H1 (cell line): ENCODE measurements at regions not wholly inside any gene's neighbourhood (a gene's known extent, or its start where the extent isn't known, plus 50 kb on each side); places are given as distances from the start of the nearest gene placed in this dataset.
A peak's percentile ranks its signal among the peaks of the same experiment; 100 is the strongest.

ENCODE experiments used
- CTCF ChIA-PET: fragments of 300-600 bp; sonication (Branson Sonifier 250); formaldehyde crosslinking; loops from one replicate; lab custom pipeline; 2021; ENCODE audit not compliant: partially characterized antibody; lab: Charles Lee
- POLR2A ChIA-PET: fragments of 300-600 bp; sonication (Branson Sonifier 250); formaldehyde crosslinking; loops from one replicate; lab custom pipeline; 2021; ENCODE audit warnings: inconsistent platforms; ENCODE audit not compliant: partially characterized antibody; lab: Charles Lee
- DNase-seq, 2 experiments: peaks; one replicate each; pipeline versions ENCODE4 v3.0.0 to v3.0.0-alpha.2; 2010 to 2022; ENCODE audit warnings: low spot score in 2 of 2, low read depth in 1 of 2, mixed read lengths in 1 of 2
- FAIRE-seq: peaks from 2 replicates; lab custom pipeline; 2011; peaks lifted over from hg19 to GRCh38; lab: Jason Lieb, UNC
- H2AFZ ChIP-seq: 2 replicates; pipeline ENCODE4 v1.8.1; 2012; ENCODE audit warnings: low read length, inconsistent platforms
- H2AK5ac ChIP-seq: 2 replicates; pipeline ENCODE4 v1.6.1; 2013; ENCODE audit warnings: low read depth, low read length
- H2BK120ac ChIP-seq: replicated peaks from 2 replicates; pipeline ENCODE3; 2013; ENCODE audit warnings: low read depth, low read length, inconsistent platforms
- H2BK12ac ChIP-seq: 2 replicates; pipeline ENCODE4 v1.6.1; 2013; ENCODE audit warnings: low read depth, low read length
- H2BK15ac ChIP-seq: 2 replicates; pipeline ENCODE4 v1.6.1; 2013; ENCODE audit warnings: low read length
- H2BK20ac ChIP-seq: 2 replicates; pipeline ENCODE4 v1.6.1; 2013; ENCODE audit warnings: low read length
- H2BK5ac ChIP-seq: 2 replicates; pipeline ENCODE4 v1.6.1; 2013; ENCODE audit warnings: low read depth, low read length
- H3K14ac ChIP-seq: 2 replicates; pipeline ENCODE4 v1.6.1; 2013; ENCODE audit warnings: inconsistent platforms; ENCODE audit not compliant: insufficient read length
- H3K18ac ChIP-seq: 2 replicates; pipeline ENCODE4 v1.6.1; 2013; ENCODE audit warnings: low read length; ENCODE audit errors: extremely low read depth
- H3K23ac ChIP-seq: 2 replicates; pipeline ENCODE4 v1.6.1; 2013; ENCODE audit warnings: inconsistent platforms; ENCODE audit not compliant: insufficient read length
- H3K23me2 ChIP-seq: 2 replicates; pipeline ENCODE4 v1.6.1; 2013; ENCODE audit warnings: low read depth, low read length
- H3K27ac ChIP-seq: 2 replicates; pipeline ENCODE4 v1.6.1; 2011; ENCODE audit warnings: low read depth, low read length, inconsistent platforms
- H3K27me3 ChIP-seq, 4 experiments: replicated peaks in 1 of 4; 1 replicate in 1 of 4; 2 replicates in 3 of 4; pipeline versions ENCODE4 v1.6.1 to v1.8.1; 2011 to 2013; ENCODE audit warnings: low read length in 3 of 4, mild to moderate bottlenecking in 3 of 4, inconsistent platforms in 2 of 4, mixed read lengths in 2 of 4, moderate library complexity in 1 of 4; ENCODE audit not compliant: control insufficient read depth in 3 of 4, insufficient read depth in 3 of 4; ENCODE audit errors: extremely low read depth in 1 of 4
- H3K36me3 ChIP-seq, 4 experiments: 2 replicates each; pipeline versions ENCODE4 v1.6.1 to v1.8.1; 2011 to 2013; ENCODE audit warnings: mild to moderate bottlenecking in 4 of 4, low read length in 3 of 4, moderate library complexity in 2 of 4, control low read depth in 1 of 4, inconsistent platforms in 1 of 4; ENCODE audit not compliant: insufficient read depth in 4 of 4, control insufficient read depth in 2 of 4
- H3K4ac ChIP-seq: replicated peaks from 2 replicates; pipeline ENCODE3; 2013; ENCODE audit warnings: low read length, low read depth, mixed read lengths, inconsistent platforms; ENCODE audit not compliant: insufficient read length
- H3K4me1 ChIP-seq, 4 experiments: replicated peaks in 1 of 4; 1 replicate in 1 of 4; 2 replicates in 3 of 4; pipeline versions ENCODE4 v1.6.1 to v1.8.1; 2011 to 2013; ENCODE audit warnings: low read length in 3 of 4, inconsistent platforms in 2 of 4, mixed read lengths in 1 of 4; ENCODE audit not compliant: insufficient read depth in 4 of 4, control insufficient read depth in 3 of 4
- H3K4me2 ChIP-seq, 2 experiments: 2 replicates each; pipeline versions ENCODE4 v1.6.1 to v1.8.1; 2011 to 2013; ENCODE audit warnings: low read depth in 2 of 2, low read length in 2 of 2, control low read depth in 1 of 2, inconsistent platforms in 1 of 2, mild to moderate bottlenecking in 1 of 2; ENCODE audit not compliant: insufficient read depth in 1 of 2
- H3K4me3 ChIP-seq, 4 experiments: fragments of 200-600, 300-600 bp in 1 of 4; sonication (generic), shearing (Covaris generic), sonication (Bioruptor Twin) in 1 of 4; 2 replicates each; pipeline versions ENCODE4 v1.5.1 to v1.8.1; 2011 to 2016; ENCODE audit warnings: low read length in 4 of 4, low read depth in 3 of 4, control low read depth in 2 of 4, inconsistent platforms in 2 of 4, mild to moderate bottlenecking in 2 of 4, mixed read lengths in 1 of 4, moderate library complexity in 1 of 4; ENCODE audit not compliant: insufficient read depth in 2 of 4; ENCODE audit errors: extremely low read depth in 1 of 4
- H3K56ac ChIP-seq: replicated peaks from 2 replicates; pipeline ENCODE3; 2013; ENCODE audit warnings: low read depth, mild to moderate bottlenecking, mixed read lengths, low read length, inconsistent platforms; ENCODE audit not compliant: insufficient read length
- H3K79me1 ChIP-seq: 2 replicates; pipeline ENCODE4 v1.6.1; 2013; ENCODE audit warnings: low read depth, low read length, control low read depth
- H3K79me2 ChIP-seq, 2 experiments: 2 replicates each; pipeline versions ENCODE4 v1.6.1 to v1.8.1; 2012 to 2013; ENCODE audit warnings: low read length in 2 of 2, mild to moderate bottlenecking in 2 of 2, inconsistent platforms in 1 of 2; ENCODE audit not compliant: insufficient read depth in 2 of 2, control insufficient read depth in 1 of 2
- H3K9ac ChIP-seq, 4 experiments: replicated peaks in 1 of 4; 1 replicate in 1 of 4; 2 replicates in 3 of 4; pipeline versions ENCODE4 v1.6.1 to v1.8.1; 2011 to 2013; ENCODE audit warnings: low read depth in 3 of 4, low read length in 3 of 4, control low read depth in 2 of 4, mild to moderate bottlenecking in 2 of 4, moderate library complexity in 2 of 4, inconsistent platforms in 1 of 4; ENCODE audit errors: extremely low read depth in 1 of 4
- H3K9me3 ChIP-seq, 2 experiments: 2 replicates each; pipeline versions ENCODE4 v1.6.1 to v1.8.1; 2012 to 2013; ENCODE audit warnings: mild to moderate bottlenecking in 2 of 2, moderate library complexity in 2 of 2, control low read depth in 1 of 2, inconsistent platforms in 1 of 2, low read depth in 1 of 2, low read length in 1 of 2, mixed read lengths in 1 of 2; ENCODE audit not compliant: insufficient read depth in 2 of 2
- H4K20me1 ChIP-seq, 2 experiments: replicated peaks in 1 of 2; 2 replicates each; pipeline versions ENCODE3 to v1.8.1; 2011 to 2013; ENCODE audit warnings: inconsistent platforms in 2 of 2, low read length in 2 of 2, mild to moderate bottlenecking in 1 of 2; ENCODE audit not compliant: insufficient read depth in 2 of 2, control insufficient read depth in 1 of 2
- H4K5ac ChIP-seq: 2 replicates; pipeline ENCODE4 v1.6.1; 2013; ENCODE audit warnings: low read length, low read depth, mixed read lengths, inconsistent platforms; ENCODE audit not compliant: insufficient read length
- H4K8ac ChIP-seq: 2 replicates; pipeline ENCODE4 v1.8.0; 2013; ENCODE audit warnings: mild to moderate bottlenecking, moderate library complexity, low read length, inconsistent platforms; ENCODE audit not compliant: insufficient read depth; ENCODE audit errors: extremely low read depth
- H4K91ac ChIP-seq: replicated peaks from 2 replicates; pipeline ENCODE3; 2013; ENCODE audit warnings: low read length, mixed read lengths, inconsistent platforms; ENCODE audit not compliant: insufficient read length
- ASH2L ChIP-seq: fragments of 200-600, 300-600 bp; sonication (generic); IDR thresholded peaks from one replicate; pipeline ENCODE4 v1.7.1; 2017; ENCODE audit warnings: low read length
- CBX8 ChIP-seq: fragments of 300-800, 300-1000 bp; sonication (generic); IDR thresholded peaks from 2 replicates; pipeline ENCODE4 v1.7.1; 2016; ENCODE audit warnings: low read depth, low read length, borderline replicate concordance
- EZH2 ChIP-seq: fragments of 200-600 bp; sonication (generic); IDR thresholded peaks from 2 replicates; pipeline ENCODE4 v1.7.1; 2012; ENCODE audit warnings: low read depth, mild to moderate bottlenecking, moderate library complexity, low read length, inconsistent platforms; ENCODE audit not compliant: severe bottlenecking
- KDM4A ChIP-seq: IDR thresholded peaks from one replicate; pipeline ENCODE4 v1.7.1; 2012; ENCODE audit warnings: low read depth, mild to moderate bottlenecking, moderate library complexity, low read length, inconsistent platforms; ENCODE audit not compliant: severe bottlenecking
- KDM5A ChIP-seq: fragments of 200-600 bp; IDR thresholded peaks from 2 replicates; pipeline ENCODE4 v1.7.1; 2012; ENCODE audit warnings: mild to moderate bottlenecking, low read length, inconsistent platforms, mixed read lengths
- POLR2A ChIP-seq, 2 experiments: IDR thresholded peaks; 1 replicate in 1 of 2; 2 replicates in 1 of 2; pipeline ENCODE4 v1.6.1; 2011; ENCODE audit warnings: low read depth in 2 of 2, low read length in 2 of 2, mild to moderate bottlenecking in 2 of 2; ENCODE audit errors: control extremely low read depth in 1 of 2
- RBBP5 ChIP-seq: IDR thresholded peaks from 2 replicates; pipeline ENCODE4 v1.7.1; 2012; ENCODE audit warnings: low read depth, mild to moderate bottlenecking, inconsistent platforms, low read length, moderate library complexity, borderline replicate concordance
- RXRA ChIP-seq: IDR thresholded peaks from 2 replicates; pipeline ENCODE4 v1.6.1; 2011; ENCODE audit warnings: low read depth, mild to moderate bottlenecking, low read length, moderate library complexity; ENCODE audit not compliant: insufficient read depth
- SAP30 ChIP-seq: fragments of 300-600 bp; sonication (generic); IDR thresholded peaks from 2 replicates; pipeline ENCODE4 v1.7.1; 2012; ENCODE audit warnings: low read length, moderate library complexity, mild to moderate bottlenecking, inconsistent platforms; ENCODE audit not compliant: insufficient read depth, insufficient replicate concordance
- SP4 ChIP-seq: IDR thresholded peaks from 2 replicates; pipeline ENCODE4 v1.6.1; 2012; ENCODE audit warnings: low read length, inconsistent platforms
- TBP ChIP-seq: IDR thresholded peaks from 2 replicates; pipeline ENCODE4 v1.6.1; 2011; ENCODE audit warnings: low read depth, low read length, improper control_type of control experiment
- WGBS, 2 experiments: shearing (Covaris generic) in 1 of 2; methylation state at CpG; one replicate each; pipeline versions ENCODE4 v1.1.6 to v1.1.7; 2013 to 2015; ENCODE audit warnings: low lambda C conversion rate in 2 of 2, mixed read lengths in 2 of 2, inconsistent platforms in 1 of 2, low coverage in 1 of 2, missing lambda C conversion rate in 1 of 2; ENCODE audit not compliant: insufficient replicate concordance in 2 of 2, insufficient coverage in 1 of 2, insufficient read length in 1 of 2; ENCODE audit errors: extremely low coverage in 1 of 2, missing lambda C conversion rate in 1 of 2; 5-methylcytosine and 5-hydroxymethylcytosine counted together
- TF ChIP-seq, protein P1 (sequence below), 3 experiments: IDR thresholded peaks; 1 replicate in 2 of 3; 2 replicates in 1 of 3; pipeline versions ENCODE4 v1.5.1 to v1.6.1; 2011; ENCODE audit warnings: low read length in 3 of 3, mild to moderate bottlenecking in 3 of 3, inconsistent platforms in 2 of 3, low read depth in 1 of 3, moderate library complexity in 1 of 3; ENCODE audit not compliant: insufficient read depth in 1 of 3; ENCODE audit errors: control extremely low read depth in 1 of 3

DNA sequence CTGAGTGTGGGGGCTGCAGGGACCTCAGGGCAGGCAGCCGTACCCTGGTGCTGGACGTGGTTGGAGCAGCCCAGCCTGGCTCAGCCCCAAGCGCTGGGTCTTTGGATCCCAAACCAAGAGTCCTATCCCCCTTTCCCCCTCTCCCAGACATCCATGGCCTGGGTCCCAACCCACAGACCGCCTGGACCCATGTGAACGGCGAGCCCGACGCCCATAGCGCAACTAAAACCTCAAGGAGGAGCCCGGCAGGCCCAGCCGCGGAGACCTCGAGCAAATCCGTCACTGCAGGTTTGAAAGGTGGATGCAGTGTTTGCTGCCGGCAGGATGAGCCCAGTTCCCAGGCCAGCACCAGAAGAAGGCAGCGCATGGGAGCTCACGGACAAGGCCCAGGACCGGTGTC lies 337.0 kb downstream of the BRD1 start:
- H4K8ac ChIP-seq: no peak overlapping the region
- H2AK5ac ChIP-seq: no peak overlapping the region
- no peak overlapping the region for H4K5ac ChIP-seq
- FAIRE-seq: no peak
- no peaks in the 10 kb centered on the region for H4K20me1 ChIP-seq
- H2AFZ ChIP-seq: peak overlapping the region; percentile 53; the same call in 1 of the 2 replicates
- no peak overlapping the region for H3K4ac ChIP-seq
- WGBS, 2 experiments: 90% methylated on average over 18 of the region's 18 CpGs; no CpG with 5 or more reads in 1 of the 2 experiments
- no peak overlapping the region for H3K27ac ChIP-seq
- no peaks in the 10 kb centered on the region; a peak in 1 of 4 replicates for H3K79me2 ChIP-seq
- peaks cover 0 to 11% (median 5%) of the 10 kb centered on the region in 4 experiments; a peak in 5 of 7 replicates for H3K4me1 ChIP-seq
- no peak overlapping the region for H3K23ac ChIP-seq
- H3K23me2 ChIP-seq: no peaks in the 10 kb centered on the region
- ChIA-PET POLR2A (no interaction called here), CTCF (interaction anchor here (1.0 kb wide), 1 partner anchor 168 kb away, joined by 3 read pairs; no protein-coding TSS in a partner anchor)
- H3K56ac ChIP-seq: no peak overlapping the region
- H2BK5ac ChIP-seq: no peak overlapping the region
- H3K14ac ChIP-seq: no peak overlapping the region
- H3K9me3 ChIP-seq: no peaks in the 10 kb centered on the region
- no peak overlapping the region for H3K9ac ChIP-seq
- H3K36me3 ChIP-seq: no peaks in the 10 kb centered on the region
- no peak overlapping the region for H3K4me3 ChIP-seq
- H3K79me1 ChIP-seq: no peaks in the 10 kb centered on the region
- H2BK12ac ChIP-seq: peak overlapping the region; percentile 80; the same call in 1 of the 2 replicates
- 0 out of 2 replicates have a peak overlapping the region, but pooled peaks have one; percentile 5 for H2BK15ac ChIP-seq
- H2BK20ac ChIP-seq: no peak overlapping the region; the same call in 1 of the 2 replicates
- no peak for DNase-seq
- H3K18ac ChIP-seq: no peak overlapping the region
- H4K91ac ChIP-seq: peak overlapping the region; percentile 65
- no peak overlapping the region for H2BK120ac ChIP-seq
- H3K4me2 ChIP-seq: no peak overlapping the region
- no peaks in the 10 kb centered on the region for H3K27me3 ChIP-seq
- TF ChIP-seq RBBP5: no peak
- TF ChIP-seq SAP30: no peak
- no peak for TF ChIP-seq SP4
- no peak for TF ChIP-seq KDM5A
- TF ChIP-seq RXRA: no peak
- TF ChIP-seq, protein P1, sequence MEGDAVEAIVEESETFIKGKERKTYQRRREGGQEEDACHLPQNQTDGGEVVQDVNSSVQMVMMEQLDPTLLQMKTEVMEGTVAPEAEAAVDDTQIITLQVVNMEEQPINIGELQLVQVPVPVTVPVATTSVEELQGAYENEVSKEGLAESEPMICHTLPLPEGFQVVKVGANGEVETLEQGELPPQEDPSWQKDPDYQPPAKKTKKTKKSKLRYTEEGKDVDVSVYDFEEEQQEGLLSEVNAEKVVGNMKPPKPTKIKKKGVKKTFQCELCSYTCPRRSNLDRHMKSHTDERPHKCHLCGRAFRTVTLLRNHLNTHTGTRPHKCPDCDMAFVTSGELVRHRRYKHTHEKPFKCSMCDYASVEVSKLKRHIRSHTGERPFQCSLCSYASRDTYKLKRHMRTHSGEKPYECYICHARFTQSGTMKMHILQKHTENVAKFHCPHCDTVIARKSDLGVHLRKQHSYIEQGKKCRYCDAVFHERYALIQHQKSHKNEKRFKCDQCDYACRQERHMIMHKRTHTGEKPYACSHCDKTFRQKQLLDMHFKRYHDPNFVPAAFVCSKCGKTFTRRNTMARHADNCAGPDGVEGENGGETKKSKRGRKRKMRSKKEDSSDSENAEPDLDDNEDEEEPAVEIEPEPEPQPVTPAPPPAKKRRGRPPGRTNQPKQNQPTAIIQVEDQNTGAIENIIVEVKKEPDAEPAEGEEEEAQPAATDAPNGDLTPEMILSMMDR (IDR thresholded peaks at IDR 0.05; ENCODE audit: control extremely low read depth in 1 of 3, insufficient read depth in 1 of 3, low read depth in 1 of 3, low read length in 3 of 3): no peak
- TF ChIP-seq KDM4A: no peak
- TF ChIP-seq POLR2A (IDR thresholded peaks at IDR 0.05; ENCODE audit: control extremely low read depth in 1 of 2, low read depth in 2 of 2, low read length in 2 of 2): no peak
- no peak for TF ChIP-seq CBX8
- no peak for TF ChIP-seq ASH2L
- no peak for TF ChIP-seq EZH2
- TF ChIP-seq TBP: no peak
